CD4-positive, alpha-beta T cell (primary cell): ENCODE measurements at regions not wholly inside any gene's neighbourhood (a gene's known extent, or its start where the extent isn't known, plus 50 kb on each side); places are given as distances from the start of the nearest gene placed in this dataset.

ENCODE experiments used
- ATAC-seq: fragments of 200-7000 bp; cut with Tn5 transposase; one replicate; pipeline ENCODE4 v1.10.0; 2022; ENCODE audit warnings: mild to moderate bottlenecking; ENCODE audit not compliant: poor library complexity
- CTCF ChIA-PET: fragments of 350-600 bp; sonication (Branson Sonifier 250); formaldehyde crosslinking; loops from one replicate; lab custom pipeline; 2021; ENCODE audit warnings: antibody characterized with exemption, inconsistent platforms; lab: Charles Lee
- POLR2A ChIA-PET: fragments of 350-600 bp; sonication (Branson Sonifier 250); formaldehyde crosslinking; loops from one replicate; lab custom pipeline; 2021; ENCODE audit warnings: antibody characterized with exemption, inconsistent platforms; lab: Charles Lee
- DNase-seq, 14 experiments: peaks; one replicate each; pipeline ENCODE4 v3.0.0-alpha.2; 2013 to 2020; ENCODE audit warnings: mixed read lengths in 2 of 14
- H3K27ac ChIP-seq, 2 donors: one replicate each; pipeline versions ENCODE4 v1.5.1 to v1.7.0; 2013; ENCODE audit warnings: low read length in 2 of 2, low read depth in 1 of 2, mild to moderate bottlenecking in 1 of 2
- H3K27me3 ChIP-seq, 2 experiments: 1 replicate in 1 of 2; 2 replicates in 1 of 2; pipeline versions ENCODE4 v1.6.1 to v1.7.0; 2013; ENCODE audit warnings: low read length in 2 of 2, control low read depth in 1 of 2, mild to moderate bottlenecking in 1 of 2, moderate library complexity in 1 of 2; ENCODE audit not compliant: insufficient read depth in 2 of 2, control insufficient read depth in 1 of 2
- H3K36me3 ChIP-seq: one replicate; pipeline ENCODE4 v1.6.1; 2013; ENCODE audit warnings: low read length, control low read depth; ENCODE audit not compliant: insufficient read depth
- H3K4me1 ChIP-seq: one replicate; pipeline ENCODE4 v1.6.1; 2013; ENCODE audit warnings: low read length, control low read depth; ENCODE audit not compliant: insufficient read depth
- H3K4me3 ChIP-seq: one replicate; pipeline ENCODE4 v1.5.1; 2013; ENCODE audit warnings: mild to moderate bottlenecking, low read length, moderate library complexity
- H3K9me3 ChIP-seq, 2 experiments: 1 replicate in 1 of 2; 2 replicates in 1 of 2; pipeline versions ENCODE4 v1.6.1 to v1.7.0; 2013; ENCODE audit warnings: low read length in 2 of 2, mild to moderate bottlenecking in 2 of 2, control low read depth in 1 of 2, moderate library complexity in 1 of 2; ENCODE audit not compliant: control insufficient read depth in 1 of 2, insufficient read depth in 1 of 2
- H3K27ac Mint-ChIP-seq: one replicate; pipeline ENCODE4 v1.8.0; 2020; ENCODE audit warnings: mixed read lengths
- H3K27me3 Mint-ChIP-seq: one replicate; pipeline ENCODE4 v1.8.0; 2021; ENCODE audit warnings: mixed read lengths
- H3K36me3 Mint-ChIP-seq: one replicate; pipeline ENCODE4 v1.8.0; 2021; ENCODE audit warnings: low read depth, mixed read lengths
- H3K4me1 Mint-ChIP-seq: one replicate; pipeline ENCODE4 v1.8.0; 2021; ENCODE audit warnings: low read depth, mixed read lengths
- H3K4me3 Mint-ChIP-seq: one replicate; pipeline ENCODE4 v1.8.0; 2020; ENCODE audit warnings: mild to moderate bottlenecking, mixed read lengths
- H3K9me3 Mint-ChIP-seq: one replicate; pipeline ENCODE4 v1.8.0; 2020; ENCODE audit warnings: mixed read lengths
- CTCF ChIP-seq: fragments of 200-600 bp; IDR thresholded peaks from one replicate; pipeline ENCODE4 v1.8.0; 2022; ENCODE audit warnings: antibody characterized with exemption, mild to moderate bottlenecking
- intact Hi-C, 2 experiments: fragments of 100-400 bp; cut with DNase I in 1 of 2; cut with micrococcal nuclease in 1 of 2; formaldehyde crosslinking; loops; one replicate each; pipeline versions ENCODE4 v1.15.1 to v1.9.0; 2023 to 2025; cut with DNase I, micrococcal nuclease

GRCh38 chr9:120202856-120203654 lies 376.9 kb downstream of the CDK5RAP2 start:
- no peaks in the 10 kb centered on the region for H3K4me1 Mint-ChIP-seq
- no peak overlapping the region for H3K4me3 ChIP-seq
- H3K27ac ChIP-seq, result no peak overlapping the region
- DNase-seq, result no peak
- no peaks in the 10 kb centered on the region for H3K27me3 Mint-ChIP-seq
- no peaks in the 10 kb centered on the region for H3K36me3 ChIP-seq
- no peaks in the 10 kb centered on the region for H3K4me1 ChIP-seq
- no peaks in the 10 kb centered on the region for H3K36me3 Mint-ChIP-seq
- ChIA-PET CTCF (interaction anchor here (1.2 kb wide), 1 partner anchor 23 kb away, joined by 3 read pairs; no protein-coding TSS in a partner anchor), POLR2A (no interaction called here)
- H3K9me3 Mint-ChIP-seq, result no peaks in the 10 kb centered on the region
- H3K4me3 Mint-ChIP-seq, result no peak overlapping the region
- no peak for ATAC-seq
- intact Hi-C loops, result no loop called here
- H3K9me3 ChIP-seq, result no peaks in the 10 kb centered on the region
- H3K27me3 ChIP-seq, result no peaks in the 10 kb centered on the region
- no peak overlapping the region for H3K27ac Mint-ChIP-seq
- no peak for TF ChIP-seq CTCF

- H3K4me3 Mint-ChIP-seq, result no peak overlapping the region
- H3K4me1 Mint-ChIP-seq, result no peaks in the 10 kb centered on the region
- ChIA-PET POLR2A (no interaction called here), CTCF (no interaction called here)
- Histone ChIP-seq H3K4me3 (no peak overlapping the region), H3K4me1 (no peaks in the 10 kb centered on the region), H3K36me3 (no peaks in the 10 kb centered on the region), H3K9me3 (peaks cover 0 to 4% of the 10 kb centered on the region in 2 experiments), H3K27ac (no peak overlapping the region), H3K27me3 (no peaks in the 10 kb centered on the region)
- H3K27me3 Mint-ChIP-seq, result peaks cover 7% of the 10 kb centered on the region
- H3K27ac Mint-ChIP-seq, result no peak overlapping the region
- H3K36me3 Mint-ChIP-seq, result no peaks in the 10 kb centered on the region
- intact Hi-C loops, result no loop called here
- no peak for ATAC-seq
- TF ChIP-seq CTCF, result no peak
- no peak for DNase-seq
- no peaks in the 10 kb centered on the region for H3K9me3 Mint-ChIP-seq
Observed at GRCh38 chr9:120198027-120198426, 381.9 kb downstream of the CDK5RAP2 start.

GRCh38 chr9:120197605-120198004 lies 382.4 kb downstream of the CDK5RAP2 start:
- no peaks in the 10 kb centered on the region for H3K27me3 ChIP-seq
- TF ChIP-seq CTCF, result no peak
- Mint-ChIP-seq H3K27me3 (peaks cover 7% of the 10 kb centered on the region), H3K4me1 (no peaks in the 10 kb centered on the region), H3K27ac (no peak overlapping the region), H3K36me3 (no peaks in the 10 kb centered on the region), H3K4me3 (no peak overlapping the region), H3K9me3 (no peaks in the 10 kb centered on the region)
- intact Hi-C loops, result no loop called here
- no peaks in the 10 kb centered on the region for H3K36me3 ChIP-seq
- ATAC-seq (no peak), DNase-seq (no peak)
- no peaks in the 10 kb centered on the region for H3K4me1 ChIP-seq
- ChIA-PET POLR2A (no interaction called here), CTCF (no interaction called here)
- no peak overlapping the region for H3K27ac ChIP-seq
- no peak overlapping the region for H3K4me3 ChIP-seq
- peaks cover 0 to 4% of the 10 kb centered on the region in 2 experiments for H3K9me3 ChIP-seq
